Endothelial cell of umbilical vein (primary cell): ENCODE measurements at regions not wholly inside any gene's neighbourhood (a gene's known extent, or its start where the extent isn't known, plus 50 kb on each side); places are given as distances from the start of the nearest gene placed in this dataset.

Experiments
- MYC ChIP-seq: IDR thresholded peaks from one replicate; pipeline ENCODE4 v1.6.1; 2011; ENCODE audit warnings: mild to moderate bottlenecking, low read depth, low read length
- TF ChIP-seq, protein P1 (sequence below), 2 donors: IDR thresholded peaks; 1 replicate in 1 of 2; 2 replicates in 1 of 2; pipeline ENCODE4 v1.5.1; 2011; ENCODE audit warnings: low read length in 2 of 2, mild to moderate bottlenecking in 2 of 2, moderate library complexity in 2 of 2, control low read depth in 1 of 2, inconsistent platforms in 1 of 2, low read depth in 1 of 2; ENCODE audit not compliant: insufficient read depth in 1 of 2; ENCODE audit errors: extremely low read depth in 1 of 2

DNA sequence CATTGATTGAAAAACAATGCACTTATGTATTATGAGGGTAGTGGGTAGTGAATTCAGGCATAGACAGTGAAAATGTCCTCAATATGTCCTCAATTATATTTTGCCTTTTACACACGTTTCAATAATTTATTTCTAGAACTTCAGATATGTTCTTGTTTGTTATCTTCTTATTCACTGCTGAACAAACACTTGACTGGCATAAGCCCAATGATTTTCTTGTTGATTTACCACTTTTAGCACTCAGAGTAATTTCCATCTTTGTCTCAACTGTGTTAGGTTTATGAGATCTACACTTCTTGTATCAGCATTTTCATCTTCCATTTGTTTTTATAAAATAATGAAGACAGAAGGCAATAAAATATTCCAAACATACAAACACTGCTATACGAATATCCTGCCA lies 61.8 kb upstream of the DCC start:
- TF ChIP-seq MYC: no peak
- TF ChIP-seq, protein P1, sequence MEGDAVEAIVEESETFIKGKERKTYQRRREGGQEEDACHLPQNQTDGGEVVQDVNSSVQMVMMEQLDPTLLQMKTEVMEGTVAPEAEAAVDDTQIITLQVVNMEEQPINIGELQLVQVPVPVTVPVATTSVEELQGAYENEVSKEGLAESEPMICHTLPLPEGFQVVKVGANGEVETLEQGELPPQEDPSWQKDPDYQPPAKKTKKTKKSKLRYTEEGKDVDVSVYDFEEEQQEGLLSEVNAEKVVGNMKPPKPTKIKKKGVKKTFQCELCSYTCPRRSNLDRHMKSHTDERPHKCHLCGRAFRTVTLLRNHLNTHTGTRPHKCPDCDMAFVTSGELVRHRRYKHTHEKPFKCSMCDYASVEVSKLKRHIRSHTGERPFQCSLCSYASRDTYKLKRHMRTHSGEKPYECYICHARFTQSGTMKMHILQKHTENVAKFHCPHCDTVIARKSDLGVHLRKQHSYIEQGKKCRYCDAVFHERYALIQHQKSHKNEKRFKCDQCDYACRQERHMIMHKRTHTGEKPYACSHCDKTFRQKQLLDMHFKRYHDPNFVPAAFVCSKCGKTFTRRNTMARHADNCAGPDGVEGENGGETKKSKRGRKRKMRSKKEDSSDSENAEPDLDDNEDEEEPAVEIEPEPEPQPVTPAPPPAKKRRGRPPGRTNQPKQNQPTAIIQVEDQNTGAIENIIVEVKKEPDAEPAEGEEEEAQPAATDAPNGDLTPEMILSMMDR (IDR thresholded peaks at IDR 0.05; ENCODE audit: extremely low read depth in 1 of 2, insufficient read depth in 1 of 2, low read depth in 1 of 2, low read length in 2 of 2): no peak
